GM06990 (cell line): ENCODE measurements at regions not wholly inside any gene's neighbourhood (a gene's known extent, or its start where the extent isn't known, plus 50 kb on each side); places are given as distances from the start of the nearest gene placed in this dataset.

ENCODE experiments used
- DNase-seq: peaks from one replicate; pipeline ENCODE4 v3.0.0-alpha.2; 2011; ENCODE audit not compliant: insufficient read length; ENCODE audit errors: extremely low read depth
- H3K27me3 ChIP-seq: replicated peaks from 2 replicates; pipeline ENCODE4 v1.6.0; 2011; ENCODE audit warnings: low read length; ENCODE audit not compliant: control insufficient read depth, insufficient read depth
- H3K36me3 ChIP-seq: 2 replicates; pipeline ENCODE4 v1.5.1; 2011; ENCODE audit warnings: low read length; ENCODE audit not compliant: control insufficient read depth, insufficient read depth
- H3K4me3 ChIP-seq: replicated peaks from 2 replicates; pipeline ENCODE4 v1.5.1; 2011; ENCODE audit warnings: low read depth, mild to moderate bottlenecking, control low read depth, low read length
- CTCF ChIP-seq: IDR thresholded peaks from 2 replicates; pipeline ENCODE4 v1.5.1; 2011; ENCODE audit warnings: low read length, control low read depth, mild to moderate bottlenecking, inconsistent platforms; ENCODE audit not compliant: insufficient read depth, poor library complexity, severe bottlenecking

DNA sequence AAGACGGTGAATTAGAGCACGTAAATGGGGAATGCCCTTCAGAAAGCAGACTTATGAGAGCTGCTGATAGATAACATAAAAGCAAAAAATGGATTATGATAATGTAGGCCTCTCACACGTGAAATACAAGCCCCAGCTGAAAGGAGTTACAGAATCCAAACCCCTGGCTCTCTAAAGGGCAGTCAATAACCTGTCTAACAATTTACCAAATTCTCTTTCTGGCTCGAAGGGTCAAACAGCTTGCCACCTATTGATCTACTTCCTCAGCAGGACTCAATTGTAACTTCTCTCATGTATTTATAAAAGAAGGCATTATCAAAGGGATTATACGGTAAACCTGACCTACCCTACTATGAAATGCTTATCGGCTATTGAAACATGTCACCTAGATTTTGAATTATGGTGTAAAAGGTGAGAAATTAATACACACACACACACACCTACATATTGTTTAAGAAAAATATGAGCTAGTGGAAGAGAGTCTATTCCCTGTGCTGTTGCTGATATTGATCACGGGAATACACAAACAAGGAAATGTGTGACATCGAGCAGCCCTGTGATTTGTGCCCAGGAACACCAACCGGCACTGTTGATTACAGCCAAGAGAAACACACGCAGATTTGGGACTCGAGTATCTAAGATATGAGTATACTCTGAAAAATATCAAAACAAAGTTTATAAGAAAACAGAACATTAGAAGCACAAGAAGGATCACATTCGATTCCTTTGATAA is 135.6 kb upstream of the NEBL start:
- DNase-seq = no peak
- Histone ChIP-seq H3K4me3 (no peak overlapping the region), H3K36me3 (no peaks in the 10 kb centered on the region), H3K27me3 (no peaks in the 10 kb centered on the region; the same call in 1 of the 2 replicates)
- no peak for TF ChIP-seq CTCF

- no peak overlapping the region for H3K4me3 ChIP-seq
- no peaks in the 10 kb centered on the region for H3K36me3 ChIP-seq
- TF ChIP-seq CTCF = no peak
- H3K27me3 ChIP-seq = no peaks in the 10 kb centered on the region; the same call in 1 of the 2 replicates
- no peak for DNase-seq
Measured at GRCh38 chr10:21031232-21031795, 134.2 kb upstream of the NEBL start.

DNA sequence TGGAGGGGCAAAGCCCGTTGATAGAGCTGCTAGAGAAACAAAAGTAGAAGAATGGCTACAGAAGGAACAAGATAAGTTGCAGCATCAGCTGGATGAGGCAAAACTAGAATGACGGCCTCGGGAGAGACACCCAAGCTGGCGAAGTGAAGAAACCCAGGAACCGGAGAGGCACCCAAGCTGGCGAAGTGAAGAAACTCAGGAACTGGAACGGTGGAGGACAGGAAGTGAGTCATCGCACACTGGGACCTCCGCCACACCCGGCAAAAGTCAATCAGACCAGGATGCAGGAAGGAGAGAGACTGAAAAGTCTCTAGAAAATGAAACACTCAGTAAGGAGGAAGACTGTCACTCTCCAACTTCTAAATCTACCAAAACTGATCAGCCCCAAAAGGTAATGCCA is 133.0 kb upstream of the NEBL start:
- no peak for DNase-seq
- Histone ChIP-seq H3K36me3 (no peaks in the 10 kb centered on the region), H3K4me3 (no peak overlapping the region), H3K27me3 (no peaks in the 10 kb centered on the region; the same call in 1 of the 2 replicates)
- TF ChIP-seq CTCF = no peak

- no peak for DNase-seq
- no peak for TF ChIP-seq CTCF
Measured at GRCh38 chr10:21022821-21023220, 125.7 kb upstream of the NEBL start.

DNA sequence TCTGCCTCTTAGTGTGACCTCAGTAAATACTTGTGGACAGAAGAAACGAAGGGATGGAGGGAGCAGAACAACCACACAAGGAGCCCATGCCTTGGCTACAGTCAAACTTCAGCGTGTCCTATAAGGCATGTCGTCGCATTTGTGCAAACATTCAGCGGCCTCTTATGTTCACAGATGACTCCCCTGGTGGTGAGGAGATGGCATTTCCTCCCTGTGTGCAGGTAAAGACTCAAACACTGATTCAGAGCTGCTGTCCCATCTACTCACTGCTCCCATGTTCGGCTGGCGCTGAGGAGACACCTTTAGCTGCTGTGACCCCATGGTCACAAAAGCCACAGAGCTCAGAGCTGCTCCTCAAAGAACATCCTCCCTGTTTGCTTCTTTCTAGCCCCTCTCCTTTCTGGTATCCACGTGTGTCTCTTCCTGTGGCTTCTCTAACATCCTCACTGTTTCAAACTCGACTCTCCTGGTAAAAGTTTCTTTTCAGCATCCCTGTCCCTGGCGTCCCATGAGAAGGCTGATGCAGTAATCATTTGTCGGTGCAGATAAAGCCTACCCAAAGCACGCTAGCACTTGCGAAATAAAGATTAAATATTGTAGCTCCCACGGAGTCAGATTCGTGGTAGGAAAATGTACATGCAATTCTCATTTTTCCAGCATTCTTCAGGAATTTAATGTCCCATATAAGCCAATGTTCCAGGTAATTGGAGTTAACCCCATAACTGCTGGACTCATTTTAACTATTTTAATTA is 124.9 kb upstream of the NEBL start:
- H3K36me3 ChIP-seq = no peaks in the 10 kb centered on the region
- H3K27me3 ChIP-seq = no peaks in the 10 kb centered on the region
- DNase-seq = no peak
- TF ChIP-seq CTCF = peak; percentile 29
- H3K4me3 ChIP-seq = no peak overlapping the region

More at GRCh38 chr10:21022821-21023220, 125.7 kb upstream of the NEBL start:
- Histone ChIP-seq H3K27me3 (no peaks in the 10 kb centered on the region), H3K4me3 (no peak overlapping the region), H3K36me3 (no peaks in the 10 kb centered on the region)
